ENCODE measurements at regions not wholly inside any gene's neighbourhood (a gene's known extent, or its start where the extent isn't known, plus 50 kb on each side); places are given as distances from the start of the nearest gene placed in this dataset.

- Histone ChIP-seq H3K36me3 (no peaks in the 10 kb centered on the region), H3K4me3 (ENCODE audit: low read depth, low read length) (no peak overlapping the region), H3K27me3 (ENCODE audit: insufficient read depth, low read depth, severe bottlenecking) (no peaks in the 10 kb centered on the region), H3K9me3 (ENCODE audit: severe bottlenecking) (no peaks in the 10 kb centered on the region), H3K27ac (no peak overlapping the region)
- no peak for DNase-seq
- TF ChIP-seq CTCF (IDR thresholded peaks at IDR 0.05; ENCODE audit: low read depth, low read length): no peak
These were observed 919.3 kb downstream of the CDH11 start for GRCh38 chr16:64202571-64202970.

DNA sequence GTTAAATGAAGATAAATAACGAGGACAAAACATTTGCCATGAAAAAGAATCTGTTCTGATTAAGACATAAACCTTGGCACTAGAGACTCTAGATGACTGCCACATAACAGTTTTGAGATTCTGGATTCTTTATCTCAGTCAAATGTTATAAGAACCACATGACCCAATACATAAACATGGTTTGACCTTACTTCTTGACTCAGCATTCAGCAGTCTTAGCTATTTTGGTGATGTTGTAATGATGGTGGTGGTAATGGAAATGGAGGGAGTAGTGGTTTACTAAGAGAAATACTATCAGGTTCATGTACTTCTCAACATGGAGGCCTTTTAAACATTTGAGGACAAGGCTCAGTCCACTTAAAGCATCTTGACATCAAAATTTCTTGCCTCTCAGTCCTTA lies 925.4 kb downstream of the CDH11 start:
- Histone ChIP-seq H3K9me3 (ENCODE audit: severe bottlenecking) (no peaks in the 10 kb centered on the region), H3K4me3 (ENCODE audit: low read depth, low read length) (no peak overlapping the region), H3K27me3 (ENCODE audit: insufficient read depth, low read depth, severe bottlenecking) (no peaks in the 10 kb centered on the region), H3K27ac (no peak overlapping the region), H3K36me3 (no peaks in the 10 kb centered on the region)
- no peak for DNase-seq
- TF ChIP-seq CTCF (IDR thresholded peaks at IDR 0.05; ENCODE audit: low read depth, low read length): no peak

- Histone ChIP-seq H3K9me3 (ENCODE audit: severe bottlenecking) (no peaks in the 10 kb centered on the region), H3K27ac (no peak overlapping the region), H3K36me3 (no peaks in the 10 kb centered on the region), H3K27me3 (ENCODE audit: insufficient read depth, low read depth, severe bottlenecking) (no peaks in the 10 kb centered on the region), H3K4me3 (ENCODE audit: low read depth, low read length) (no peak overlapping the region)
- no peak for TF ChIP-seq CTCF (IDR thresholded peaks at IDR 0.05; ENCODE audit: low read depth, low read length)
- no peak for DNase-seq
These were observed 935.9 kb downstream of the CDH11 start for GRCh38 chr16:64185954-64186353.

DNA sequence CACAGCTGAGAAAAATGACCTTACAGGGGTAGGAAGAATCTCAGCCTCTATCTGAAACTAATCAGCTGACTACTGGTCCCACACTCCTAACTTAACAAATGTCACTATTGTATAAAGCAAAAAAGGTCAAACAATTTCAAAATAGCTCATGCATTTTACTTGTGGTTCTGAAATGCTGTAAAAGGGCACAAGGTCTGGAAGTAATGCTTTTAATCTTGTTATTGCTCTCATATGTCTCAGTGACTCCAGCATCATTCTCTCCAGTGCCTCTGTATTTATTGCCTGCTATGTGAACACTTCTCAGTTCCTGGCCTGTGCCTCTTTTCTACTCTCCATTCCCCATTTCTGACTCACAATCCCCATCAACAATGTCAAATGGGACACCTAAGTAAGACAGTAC lies 937.7 kb downstream of the CDH11 start:
- no peak for DNase-seq
- TF ChIP-seq CTCF (IDR thresholded peaks at IDR 0.05; ENCODE audit: low read depth, low read length): no peak
- Histone ChIP-seq H3K4me3 (ENCODE audit: low read depth, low read length) (no peak overlapping the region), H3K36me3 (no peaks in the 10 kb centered on the region), H3K9me3 (ENCODE audit: severe bottlenecking) (peaks cover 3% of the 10 kb centered on the region), H3K27me3 (ENCODE audit: insufficient read depth, low read depth, severe bottlenecking) (no peaks in the 10 kb centered on the region), H3K27ac (no peak overlapping the region)

DNA sequence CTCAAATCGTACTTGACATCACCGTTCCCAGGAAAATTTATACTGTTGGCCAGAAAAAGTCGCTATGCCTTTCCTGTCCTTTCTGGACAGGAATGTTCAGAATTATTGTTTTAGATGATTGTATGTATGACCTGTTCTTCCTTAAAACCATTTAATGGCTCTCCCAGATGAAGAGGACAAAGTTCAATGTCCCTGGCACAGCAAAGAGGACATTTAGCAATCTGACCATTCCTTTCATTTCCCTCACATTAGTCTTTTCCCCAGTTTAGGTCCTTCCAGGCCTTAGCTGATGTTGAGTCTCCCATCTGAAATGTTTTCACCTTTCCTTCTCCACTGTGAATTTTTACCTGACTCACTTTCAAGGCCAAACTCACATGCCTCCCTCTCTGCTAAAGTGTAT lies 938.9 kb downstream of the CDH11 start:
- H3K36me3 ChIP-seq: no peaks in the 10 kb centered on the region
- DNase-seq: no peak
- H3K4me3 ChIP-seq (ENCODE audit: low read depth, low read length): no peak overlapping the region
- no peaks in the 10 kb centered on the region for H3K27me3 ChIP-seq (ENCODE audit: insufficient read depth, low read depth, severe bottlenecking)
- TF ChIP-seq CTCF (IDR thresholded peaks at IDR 0.05; ENCODE audit: low read depth, low read length): no peak
- peaks cover 12% of the 10 kb centered on the region for H3K9me3 ChIP-seq (ENCODE audit: severe bottlenecking)
- H3K27ac ChIP-seq: no peak overlapping the region

DNA sequence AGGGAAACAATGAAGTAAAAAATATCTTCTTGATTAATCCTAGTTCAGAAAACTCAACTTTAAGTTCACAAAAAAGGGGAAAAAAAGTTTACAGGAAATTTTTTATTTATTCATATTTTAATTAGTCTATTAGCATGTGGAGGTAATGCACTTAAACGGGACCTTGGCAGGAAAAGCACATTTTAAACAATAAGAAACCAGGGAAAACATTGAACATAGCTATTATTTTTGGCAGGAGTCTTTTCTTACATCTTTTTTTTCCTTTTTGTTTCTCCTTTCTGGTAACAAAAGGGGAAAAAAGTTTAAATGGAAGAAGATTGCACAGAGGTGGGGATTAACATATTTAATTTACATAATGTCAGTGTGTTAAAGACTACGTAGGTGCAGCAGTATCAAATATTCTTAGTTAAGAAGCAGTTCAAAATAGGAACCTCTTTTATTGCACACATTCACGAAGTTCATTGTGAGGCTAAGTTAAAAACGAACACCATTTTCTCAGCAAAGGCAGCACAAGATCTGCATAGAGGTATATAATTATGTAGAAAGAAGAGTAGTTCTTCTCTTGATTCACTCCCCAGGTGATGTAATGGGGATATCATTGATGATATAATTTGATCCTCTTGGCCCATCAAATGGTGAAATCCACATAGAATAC lies 940.5 kb downstream of the CDH11 start:
- no peak for TF ChIP-seq CTCF (IDR thresholded peaks at IDR 0.05; ENCODE audit: low read depth, low read length)
- H3K9me3 ChIP-seq (ENCODE audit: severe bottlenecking): peaks cover 19% of the 10 kb centered on the region
- H3K27ac ChIP-seq: no peak overlapping the region
- DNase-seq: no peak
- H3K36me3 ChIP-seq: no peaks in the 10 kb centered on the region
- H3K4me3 ChIP-seq (ENCODE audit: low read depth, low read length): no peak overlapping the region
- H3K27me3 ChIP-seq (ENCODE audit: insufficient read depth, low read depth, severe bottlenecking): no peaks in the 10 kb centered on the region
